HG02973 (cell line): ENCODE measurements at regions not wholly inside any gene's neighbourhood (a gene's known extent, or its start where the extent isn't known, plus 50 kb on each side); places are given as distances from the start of the nearest gene placed in this dataset.
"Not testable (repeated sequence)": the region's sequence is repeated elsewhere in the genome, so short reads cannot be mapped to it uniquely, and the experiment has no call there.

Experiments
- ATAC-seq: cut with Tn5 transposase; IDR thresholded peaks from one replicate; pipeline ENCODE4 v1.9.1; 2021; ENCODE audit warnings: moderate library complexity; ENCODE audit not compliant: unreplicated experiment

DNA sequence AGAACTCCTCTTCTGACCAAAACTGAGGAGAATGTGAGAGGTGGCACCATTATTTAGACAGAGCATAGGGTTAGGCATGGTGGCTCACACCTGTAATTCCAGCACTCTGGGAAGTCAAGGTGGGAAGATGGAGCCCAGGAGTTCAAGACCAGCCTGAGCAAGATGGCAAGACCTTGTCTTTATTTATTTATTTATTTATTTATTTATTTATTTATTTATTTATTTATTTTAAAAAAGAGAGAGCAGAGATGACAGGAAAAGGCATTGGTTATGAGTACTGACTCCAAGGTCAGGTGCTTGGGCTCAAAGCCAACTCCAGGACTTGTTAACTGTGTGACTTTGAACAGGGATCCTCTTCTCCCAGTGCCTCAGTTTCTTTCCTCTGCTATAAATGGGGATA lies 217.7 kb downstream of the MEX3B start:
- no peak for ATAC-seq

DNA sequence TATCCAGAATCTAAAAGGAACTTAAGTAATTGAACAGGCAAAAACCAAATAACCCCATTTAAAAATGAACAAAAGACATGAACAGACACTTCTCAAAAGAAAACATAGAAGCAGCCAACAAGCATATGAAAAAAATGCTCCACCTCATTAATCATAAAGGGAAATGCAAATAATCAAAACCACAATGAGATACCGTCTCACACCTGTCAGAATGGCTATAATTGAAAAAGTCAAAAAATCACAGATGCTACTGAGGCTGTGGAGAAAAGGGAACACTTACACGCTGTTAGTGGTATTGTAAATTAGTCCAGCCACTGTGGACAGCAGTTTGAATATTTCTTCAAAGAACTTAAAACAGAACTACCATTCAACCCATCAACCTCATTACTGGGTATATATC lies 220.7 kb downstream of the MEX3B start:
- ATAC-seq: no peak

GRCh38 chr15:81822587-81822986 lies 223.2 kb downstream of the MEX3B start:
- not testable (repeated sequence) for ATAC-seq

DNA sequence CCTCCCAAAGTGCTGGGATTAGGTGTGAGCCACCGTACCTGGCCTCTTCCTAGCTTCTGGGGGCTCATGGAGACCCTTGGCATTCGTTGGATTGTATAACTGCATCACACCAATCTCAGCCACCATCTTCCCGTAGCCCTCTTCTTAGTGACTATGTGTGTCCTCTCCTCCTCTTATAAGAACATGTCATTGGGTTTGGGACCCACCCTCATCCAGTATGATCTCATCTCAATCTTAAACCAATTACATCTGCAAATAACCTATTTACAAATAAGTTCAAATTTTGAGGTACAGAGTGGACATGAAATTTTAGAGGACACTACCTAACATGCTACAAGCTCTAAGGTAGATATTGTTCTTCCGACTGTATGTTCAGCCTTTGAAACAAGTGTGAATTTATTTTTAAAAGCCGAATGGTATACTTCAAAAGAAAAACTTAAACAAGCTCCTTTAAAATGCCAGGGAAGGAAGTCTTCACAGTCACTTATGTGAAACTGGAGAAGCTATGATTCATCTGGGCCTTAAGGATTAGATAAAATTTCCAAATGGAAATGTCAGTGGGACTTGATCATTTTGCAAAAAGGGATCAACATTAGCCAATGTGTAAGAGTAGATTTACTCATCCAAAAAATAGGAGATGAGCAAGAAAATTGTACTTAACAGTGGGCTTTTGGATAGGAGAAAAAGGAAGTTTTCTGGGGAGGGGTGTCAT lies 225.7 kb downstream of the MEX3B start:
- no peak for ATAC-seq

GRCh38 chr15:81814882-81815455 lies 230.8 kb downstream of the MEX3B start:
- no peak for ATAC-seq

DNA sequence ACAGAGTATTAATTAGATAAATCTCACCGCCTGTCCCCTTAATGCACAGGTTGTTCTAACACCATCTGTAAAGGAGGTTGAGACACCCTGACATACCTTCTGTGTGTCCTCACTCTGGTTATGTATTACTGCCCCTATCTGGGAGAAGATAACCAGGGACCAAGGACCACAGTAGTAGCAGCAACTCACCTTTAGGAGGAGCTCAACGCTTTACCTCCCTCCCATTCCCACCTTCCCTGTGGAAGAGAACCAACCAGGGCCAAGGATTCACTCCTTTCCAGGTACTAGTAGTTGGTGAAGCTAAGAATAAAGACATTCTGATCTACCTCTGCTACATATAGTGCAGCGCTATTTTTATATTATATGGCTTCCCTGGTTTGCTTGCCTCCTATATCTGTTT lies 232.6 kb downstream of the MEX3B start:
- ATAC-seq: no peak

DNA sequence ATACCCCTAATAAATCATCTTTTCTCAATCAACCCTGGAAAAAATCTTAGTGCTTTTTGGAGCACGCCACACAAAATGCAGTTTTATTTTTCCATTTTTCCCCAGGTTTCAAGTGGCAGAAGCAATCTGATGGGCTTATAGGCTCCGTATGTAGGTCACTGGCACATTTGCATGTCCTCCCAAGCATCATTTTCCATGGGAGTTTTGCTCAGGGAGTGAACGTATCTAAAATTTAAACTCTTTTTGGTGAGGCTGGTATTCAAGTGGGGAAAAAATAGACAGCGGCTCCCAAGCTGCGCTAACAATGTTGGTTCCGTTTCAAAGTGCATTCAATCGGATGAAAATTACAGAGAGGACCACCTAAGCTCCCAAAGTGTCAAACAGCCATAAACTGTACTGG lies 233.4 kb downstream of the MEX3B start:
- no peak for ATAC-seq

- ATAC-seq: no peak
Observed at GRCh38 chr15:81811736-81812135, 234.1 kb downstream of the MEX3B start.

DNA sequence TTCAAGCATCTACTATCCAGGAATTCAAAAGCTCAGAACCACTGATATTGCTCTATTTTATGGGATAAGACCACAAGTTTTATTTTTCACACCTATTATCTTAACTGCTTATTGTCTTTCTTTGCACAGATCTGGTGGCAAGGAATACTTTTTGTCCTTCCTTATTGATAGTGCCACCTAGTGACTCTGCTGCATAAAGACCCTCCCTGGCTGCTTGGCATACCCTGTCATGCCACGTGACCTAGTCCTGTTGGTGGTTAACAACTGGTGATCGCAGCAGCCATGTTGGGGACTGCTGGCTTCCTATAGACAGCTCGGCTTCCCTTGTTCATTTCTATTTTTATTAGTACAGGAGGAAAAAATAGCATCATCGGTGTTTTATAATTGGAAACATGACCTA lies 236.3 kb downstream of the MEX3B start:
- ATAC-seq: no peak

GRCh38 chr15:81807806-81808205 lies 238.0 kb downstream of the MEX3B start:
- no peak for ATAC-seq

DNA sequence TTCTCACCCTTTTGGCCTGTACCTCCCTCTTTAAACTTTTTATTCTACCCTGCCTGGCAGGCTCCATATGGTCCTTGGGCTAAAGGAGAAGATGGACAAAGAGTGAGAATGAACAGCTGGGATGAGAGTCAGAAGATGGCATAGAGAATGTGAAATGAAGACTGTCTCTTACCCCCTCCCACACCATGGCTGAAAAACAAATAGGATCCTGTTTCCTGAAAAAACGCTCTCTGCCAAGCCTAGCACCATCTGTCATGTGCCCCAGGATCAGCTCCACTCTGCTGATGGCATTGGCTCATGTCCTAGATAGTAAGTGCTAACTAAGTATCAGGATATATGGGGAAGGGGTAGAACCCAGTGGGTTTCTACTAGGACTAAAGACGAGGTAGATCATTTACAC lies 238.6 kb downstream of the MEX3B start:
- ATAC-seq: no peak

DNA sequence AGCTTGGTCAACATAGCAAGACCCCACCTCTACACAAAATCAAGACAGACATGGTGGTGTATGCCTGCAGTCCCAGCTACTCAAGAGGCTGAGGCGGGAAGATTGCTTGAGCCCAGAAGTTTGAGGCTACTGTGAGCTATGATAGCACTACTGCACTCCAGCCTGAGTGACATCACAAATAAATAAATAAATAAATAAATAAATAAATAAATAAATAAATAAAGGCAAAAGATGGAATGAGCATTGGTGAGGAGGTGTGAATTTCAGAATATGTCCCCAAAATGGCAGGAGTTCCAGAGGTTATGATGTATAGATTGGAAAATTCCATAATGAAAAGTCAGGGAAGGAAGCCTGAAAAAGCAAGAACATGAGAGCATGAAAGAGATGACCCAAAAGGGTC lies 249.9 kb downstream of the MEX3B start:
- ATAC-seq: no peak

DNA sequence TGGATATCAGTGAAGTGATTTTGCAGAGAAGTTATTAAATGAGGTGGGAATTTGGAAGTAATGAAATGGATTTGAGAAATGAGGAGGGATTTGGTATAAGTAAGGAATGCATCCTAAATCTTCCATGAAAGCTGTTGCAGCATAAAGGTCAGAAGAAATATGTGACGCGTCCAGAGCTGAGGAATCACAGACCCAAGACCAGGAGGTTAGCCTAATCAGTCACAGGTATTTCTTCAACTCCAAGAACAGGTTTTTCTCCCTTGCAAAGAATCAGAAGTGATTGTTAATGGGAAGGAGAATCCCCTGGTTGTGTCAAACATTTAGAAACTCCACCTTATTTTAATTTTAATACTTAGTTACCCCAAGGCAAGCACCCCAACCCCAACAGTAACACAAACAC lies 253.2 kb downstream of the MEX3B start:
- ATAC-seq: no peak

GRCh38 chr15:81791322-81791721 lies 254.5 kb downstream of the MEX3B start:
- ATAC-seq: not testable (repeated sequence)

DNA sequence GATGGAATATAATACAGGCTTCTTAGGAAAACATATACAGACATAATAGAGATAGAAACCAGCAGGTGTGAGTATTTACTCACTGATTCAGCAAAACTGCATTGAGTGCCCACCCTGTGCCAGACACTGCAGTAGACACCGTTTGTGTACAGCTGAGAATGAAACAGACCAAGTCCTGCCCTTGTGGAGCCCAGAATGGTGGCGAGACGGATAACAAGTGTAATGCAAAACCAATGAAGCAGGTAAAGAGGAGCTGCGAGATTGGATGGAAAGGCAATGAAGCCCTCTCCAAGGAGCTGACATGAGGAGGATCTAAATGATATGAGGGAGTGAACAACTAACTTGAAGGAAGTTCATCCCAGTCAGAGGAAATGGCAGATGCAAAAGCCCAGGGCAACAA lies 256.4 kb downstream of the MEX3B start:
- no peak for ATAC-seq

DNA sequence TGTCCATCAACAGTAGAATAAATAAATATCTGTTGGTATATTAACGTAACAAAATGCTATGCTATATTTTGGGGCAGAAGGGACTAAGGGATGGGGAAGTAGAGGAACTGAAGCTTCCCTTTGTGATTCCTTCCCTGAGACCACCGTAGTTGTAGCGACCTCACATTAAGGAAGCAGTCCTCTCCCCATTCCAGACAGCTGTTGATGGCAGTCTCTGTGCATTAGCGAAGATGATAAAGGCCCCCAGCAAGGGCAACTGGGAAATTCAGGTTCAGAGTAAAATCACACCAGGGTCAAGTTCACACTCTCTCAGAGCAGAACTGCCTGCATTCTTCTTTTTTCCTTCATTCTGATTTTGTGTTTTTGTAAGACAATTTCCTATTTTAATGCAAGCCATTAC lies 259.0 kb downstream of the MEX3B start:
- no peak for ATAC-seq

- no peak for ATAC-seq
Observed at GRCh38 chr15:81785679-81786078, 260.1 kb downstream of the MEX3B start.

DNA sequence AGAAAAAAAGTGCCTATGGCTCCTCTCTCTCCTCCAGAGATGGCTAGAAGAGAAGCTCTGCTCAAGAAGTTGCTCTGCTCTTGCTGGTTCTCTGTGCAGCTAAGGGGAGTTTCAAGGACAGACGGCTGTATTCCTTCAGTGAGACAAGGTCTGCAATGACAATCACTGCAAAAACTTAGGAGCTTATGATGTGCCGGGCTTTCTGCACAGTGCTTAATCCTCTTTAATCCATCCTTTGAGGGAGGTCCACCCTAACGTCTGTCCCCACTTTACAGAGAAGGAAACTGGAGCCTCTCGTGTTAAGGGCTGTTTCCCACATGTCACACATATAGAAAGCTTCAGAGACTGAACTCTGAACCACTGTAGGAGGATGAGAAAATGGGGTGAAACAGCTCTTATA lies 260.6 kb downstream of the MEX3B start:
- ATAC-seq: no peak

DNA sequence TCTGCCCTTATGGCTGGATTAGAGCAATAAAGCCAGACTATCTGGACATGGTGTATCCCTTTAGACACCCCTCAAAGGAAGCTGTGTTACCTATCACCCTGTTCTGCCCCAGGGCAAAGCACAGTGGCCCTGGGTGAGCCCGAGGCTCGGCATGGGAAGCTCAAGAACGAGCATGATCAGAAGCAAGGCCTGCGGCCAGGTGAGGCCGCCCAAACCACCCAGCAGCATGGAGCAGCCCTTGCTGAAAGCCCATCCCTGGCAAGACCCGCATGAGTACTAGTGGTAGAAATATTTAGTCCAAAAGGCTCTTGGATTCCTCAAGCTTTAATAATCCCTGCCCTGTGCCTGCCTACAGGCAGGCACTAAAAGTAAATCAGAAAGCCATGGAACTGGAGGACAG lies 261.1 kb downstream of the MEX3B start:
- ATAC-seq: no peak

- no peak for ATAC-seq
Observed at GRCh38 chr15:81783586-81783985, 262.2 kb downstream of the MEX3B start.

GRCh38 chr15:81783076-81783475 lies 262.7 kb downstream of the MEX3B start:
- no peak for ATAC-seq

- no peak for ATAC-seq
Observed at GRCh38 chr15:81781395-81781794, 264.4 kb downstream of the MEX3B start.

- no peak for ATAC-seq
Observed at GRCh38 chr15:81780966-81781365, 264.9 kb downstream of the MEX3B start.
